GM12865 (cell line): ENCODE measurements at regions not wholly inside any gene's neighbourhood (a gene's known extent, or its start where the extent isn't known, plus 50 kb on each side); places are given as distances from the start of the nearest gene placed in this dataset.

Source experiments
- DNase-seq: peaks from one replicate; pipeline ENCODE4 v3.0.0; 2010; ENCODE audit warnings: low read depth
- H3K4me3 ChIP-seq: 2 replicates; pipeline ENCODE4 v1.5.1; 2011; ENCODE audit warnings: mild to moderate bottlenecking, low read depth, low read length, control low read depth
- TF ChIP-seq, protein P1 (sequence below): IDR thresholded peaks from 2 replicates; pipeline ENCODE4 v1.5.1; 2011; ENCODE audit warnings: low read length, control low read depth, low read depth, inconsistent platforms; ENCODE audit not compliant: insufficient read depth; ENCODE audit errors: missing control alignments

DNA sequence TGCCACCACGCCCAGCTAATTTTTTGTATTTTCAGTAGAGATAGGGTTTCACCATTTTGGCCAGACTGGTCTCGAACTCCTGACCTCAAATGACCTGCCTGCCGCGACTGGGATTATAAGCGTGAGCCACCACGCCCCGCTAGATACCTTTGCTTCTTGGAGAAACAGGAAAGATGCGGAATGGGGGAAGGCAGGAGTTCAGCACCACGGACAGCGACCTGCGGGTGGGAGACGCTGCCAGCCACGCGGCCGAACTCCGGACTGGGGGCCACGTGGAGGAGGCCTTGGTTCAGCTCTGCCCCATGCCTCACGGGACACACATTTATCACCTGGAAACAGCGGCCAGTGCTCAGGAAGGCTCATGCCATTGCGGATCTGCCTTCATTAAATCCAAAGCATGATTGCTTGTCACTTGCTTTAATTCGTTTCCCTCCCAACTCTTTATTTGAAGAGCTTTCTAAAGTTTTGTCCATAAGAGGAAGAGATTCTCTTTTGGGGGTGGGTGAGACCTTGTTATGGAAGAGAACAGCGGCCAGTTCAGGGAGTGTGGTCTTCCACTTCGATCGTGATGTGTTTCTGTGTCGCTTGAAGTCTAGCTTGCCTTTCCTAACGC lies 219.9 kb downstream of the ENGASE start:
- peak; percentile 35 for DNase-seq
- no peak overlapping the region for H3K4me3 ChIP-seq
- TF ChIP-seq, protein P1, sequence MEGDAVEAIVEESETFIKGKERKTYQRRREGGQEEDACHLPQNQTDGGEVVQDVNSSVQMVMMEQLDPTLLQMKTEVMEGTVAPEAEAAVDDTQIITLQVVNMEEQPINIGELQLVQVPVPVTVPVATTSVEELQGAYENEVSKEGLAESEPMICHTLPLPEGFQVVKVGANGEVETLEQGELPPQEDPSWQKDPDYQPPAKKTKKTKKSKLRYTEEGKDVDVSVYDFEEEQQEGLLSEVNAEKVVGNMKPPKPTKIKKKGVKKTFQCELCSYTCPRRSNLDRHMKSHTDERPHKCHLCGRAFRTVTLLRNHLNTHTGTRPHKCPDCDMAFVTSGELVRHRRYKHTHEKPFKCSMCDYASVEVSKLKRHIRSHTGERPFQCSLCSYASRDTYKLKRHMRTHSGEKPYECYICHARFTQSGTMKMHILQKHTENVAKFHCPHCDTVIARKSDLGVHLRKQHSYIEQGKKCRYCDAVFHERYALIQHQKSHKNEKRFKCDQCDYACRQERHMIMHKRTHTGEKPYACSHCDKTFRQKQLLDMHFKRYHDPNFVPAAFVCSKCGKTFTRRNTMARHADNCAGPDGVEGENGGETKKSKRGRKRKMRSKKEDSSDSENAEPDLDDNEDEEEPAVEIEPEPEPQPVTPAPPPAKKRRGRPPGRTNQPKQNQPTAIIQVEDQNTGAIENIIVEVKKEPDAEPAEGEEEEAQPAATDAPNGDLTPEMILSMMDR: no peak

DNA sequence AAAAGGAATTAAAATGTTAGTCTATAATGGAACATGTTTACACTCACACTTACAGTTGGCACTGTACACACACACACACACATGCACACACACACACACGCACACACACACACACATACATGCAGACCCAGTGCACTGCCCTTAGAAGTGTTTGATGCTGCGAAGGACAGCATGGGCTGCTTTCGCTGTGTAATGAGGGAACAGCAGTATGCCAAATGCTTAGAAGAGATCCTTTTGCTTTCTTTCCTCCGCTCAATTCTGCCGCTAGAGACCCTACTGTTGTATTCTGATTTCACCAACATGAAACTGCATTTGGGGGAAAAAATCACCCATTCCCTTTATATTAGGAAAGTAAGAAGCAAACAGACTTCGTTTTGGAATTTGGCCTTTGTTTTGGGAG lies 217.9 kb downstream of the ENGASE start:
- no peak overlapping the region for H3K4me3 ChIP-seq
- no peak for DNase-seq
- TF ChIP-seq, protein P1: no peak

DNA sequence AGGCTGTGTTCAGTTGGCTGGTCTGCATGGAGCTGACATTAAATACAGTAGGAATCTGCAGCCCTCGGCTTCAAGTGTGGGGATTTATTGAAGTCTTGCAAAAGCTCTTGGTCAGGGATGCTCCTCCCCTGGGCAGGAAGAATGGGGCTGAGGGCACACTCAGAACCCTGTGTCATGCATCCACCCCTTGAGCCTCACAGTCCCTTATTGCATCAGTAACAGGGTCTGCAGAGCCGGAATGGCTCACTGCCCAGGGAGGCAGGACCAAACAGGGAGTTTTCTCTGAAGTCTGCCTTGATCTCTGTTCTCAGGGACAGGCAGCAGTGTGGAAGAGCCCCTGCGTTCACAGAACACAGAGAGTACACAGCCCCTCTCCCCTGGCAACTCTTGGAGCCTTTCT lies 216.8 kb downstream of the ENGASE start:
- TF ChIP-seq, protein P1: no peak
- no peak overlapping the region for H3K4me3 ChIP-seq

DNA sequence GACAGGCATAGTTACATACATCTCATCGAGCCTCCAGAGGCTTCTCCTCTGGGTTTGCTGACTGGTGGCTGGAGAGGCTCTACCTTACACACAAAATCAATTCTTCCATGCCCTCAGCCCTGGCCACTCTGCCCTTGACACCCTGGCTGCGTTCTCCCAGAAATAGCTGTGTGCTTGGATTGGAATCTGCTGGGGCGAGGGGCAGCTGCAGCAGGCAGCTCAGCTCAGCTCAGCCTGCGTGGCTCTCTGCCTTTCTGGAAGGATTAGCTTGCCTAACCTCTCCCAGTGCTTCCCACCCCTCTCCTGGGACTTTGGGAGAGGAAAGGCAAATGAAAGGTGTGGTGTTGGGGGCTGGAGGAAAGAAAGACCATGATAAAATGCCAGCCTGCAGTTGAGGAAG lies 216.1 kb downstream of the ENGASE start:
- DNase-seq: no peak
- no peak overlapping the region for H3K4me3 ChIP-seq
- TF ChIP-seq, protein P1: no peak

More for the DNA sequence above, 216.8 kb downstream of the ENGASE start:
- no peak for DNase-seq

DNA sequence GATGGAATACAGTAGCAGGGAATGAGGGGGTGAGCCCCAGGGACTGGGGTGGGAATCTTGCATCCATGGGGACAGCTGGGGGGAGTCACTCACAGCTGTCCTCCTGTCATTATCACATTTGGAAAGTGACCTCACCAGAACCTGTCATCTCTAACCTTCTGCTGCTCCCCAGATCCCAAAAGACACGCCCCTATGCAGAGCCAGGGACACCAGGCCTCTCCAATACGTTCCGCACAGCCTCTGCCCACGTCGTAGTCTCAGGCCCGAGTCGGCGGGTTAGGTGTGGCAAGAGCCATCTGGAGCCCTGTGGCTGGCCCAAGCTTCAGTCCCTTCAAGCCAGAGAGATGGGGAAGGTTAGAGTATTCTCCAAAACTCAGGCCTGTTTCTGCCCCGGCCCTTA lies 214.3 kb downstream of the ENGASE start:
- TF ChIP-seq, protein P1: no peak
- H3K4me3 ChIP-seq: no peak overlapping the region
- no peak for DNase-seq

DNA sequence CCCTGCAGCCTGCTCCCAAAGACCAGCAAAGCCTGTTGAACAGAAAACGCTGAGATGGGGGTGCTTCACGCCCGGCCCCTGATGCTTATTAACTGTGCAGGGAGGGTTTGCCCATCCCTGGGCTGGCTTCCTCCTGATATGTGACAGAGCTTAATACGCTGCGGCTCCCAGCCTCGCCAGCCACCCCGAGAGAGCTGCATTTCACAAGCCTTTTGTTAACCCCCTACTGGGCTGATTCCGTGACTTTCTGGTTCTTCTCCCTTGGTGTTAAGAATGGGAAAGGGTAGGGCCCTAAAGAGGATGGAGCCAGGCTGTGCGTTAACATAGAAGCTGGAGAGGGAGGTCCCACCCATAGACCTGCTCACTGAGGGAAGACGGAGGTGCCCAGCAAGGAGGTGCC lies 211.8 kb downstream of the ENGASE start:
- DNase-seq: no peak
- no peak overlapping the region for H3K4me3 ChIP-seq
- TF ChIP-seq, protein P1: no peak

DNA sequence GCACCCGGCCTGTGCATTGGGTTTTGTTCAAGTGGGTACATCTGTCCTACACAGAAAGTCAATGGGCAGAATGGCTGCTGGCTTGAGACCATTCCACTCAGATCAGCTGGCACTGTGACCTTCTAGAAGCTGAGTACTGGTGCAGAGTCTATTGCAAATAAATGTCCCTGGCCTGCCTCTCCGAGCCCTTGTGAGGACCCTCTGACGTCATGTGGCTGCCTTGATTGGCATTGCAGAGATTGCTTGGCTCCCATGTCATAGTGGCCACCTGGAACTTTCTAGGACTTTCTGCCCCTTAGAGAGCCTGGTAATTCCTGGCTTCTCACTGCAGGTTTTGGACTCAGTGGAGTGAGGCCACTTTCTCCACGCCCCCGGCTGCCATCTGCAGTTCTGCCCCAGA lies 211.3 kb downstream of the ENGASE start:
- no peak overlapping the region for H3K4me3 ChIP-seq

More for the DNA sequence above, 211.3 kb downstream of the ENGASE start:
- TF ChIP-seq, protein P1: no peak
- no peak for DNase-seq
